Testis (tissue), 2 donors: ENCODE measurements at regions not wholly inside any gene's neighbourhood (a gene's known extent, or its start where the extent isn't known, plus 50 kb on each side); places are given as distances from the start of the nearest gene placed in this dataset.

Source experiments
- DNase-seq: peaks from one replicate; pipeline ENCODE4 v3.0.0-alpha.2; 2019
- H3K27ac ChIP-seq, 2 donors: fragments of 200-600 bp; sonication (generic); one replicate each; pipeline ENCODE4 v1.5.1; 2019
- H3K27me3 ChIP-seq: fragments of 200-600 bp; sonication (generic); one replicate; pipeline ENCODE4 v1.5.1; 2019
- H3K36me3 ChIP-seq: fragments of 200-600 bp; sonication (generic); one replicate; pipeline ENCODE4 v1.5.1; 2017; ENCODE audit warnings: low read depth; ENCODE audit errors: missing control alignments
- H3K4me1 ChIP-seq: fragments of 200-600 bp; sonication (generic); one replicate; pipeline ENCODE4 v1.5.1; 2019
- H3K4me3 ChIP-seq, 2 donors: fragments of 200-600 bp; sonication (generic); one replicate each; pipeline ENCODE4 v1.5.1; 2017 to 2019
- H3K9me3 ChIP-seq: fragments of 200-600 bp; sonication (generic); one replicate; pipeline ENCODE4 v1.5.1; 2017
- POLR2A ChIP-seq: fragments of 450-650 bp; IDR thresholded peaks from one replicate; pipeline ENCODE4 v1.6.1; 2017; ENCODE audit warnings: antibody characterized with exemption, mild to moderate bottlenecking, moderate library complexity
- WGBS, 2 donors: methylation state at CpG; one replicate each; pipeline ENCODE4 v1.1.5; 2018; 5-methylcytosine and 5-hydroxymethylcytosine counted together
- intact Hi-C: fragments of 100-400 bp; cut with DNase I; formaldehyde crosslinking; loops from one replicate; pipeline ENCODE4 v1.15.1; 2023; ENCODE audit warnings: low total_unique reads
- TF ChIP-seq, protein P1 (sequence below), 3 experiments: fragments of 450-650 bp in 2 of 3; fragments of 200-600 bp in 1 of 3; sonication (generic) in 1 of 3; IDR thresholded peaks; one replicate each; pipeline ENCODE4 v1.5.1; 2016 to 2019; ENCODE audit warnings: antibody characterized with exemption in 3 of 3, mild to moderate bottlenecking in 2 of 3, moderate library complexity in 1 of 3

DNA sequence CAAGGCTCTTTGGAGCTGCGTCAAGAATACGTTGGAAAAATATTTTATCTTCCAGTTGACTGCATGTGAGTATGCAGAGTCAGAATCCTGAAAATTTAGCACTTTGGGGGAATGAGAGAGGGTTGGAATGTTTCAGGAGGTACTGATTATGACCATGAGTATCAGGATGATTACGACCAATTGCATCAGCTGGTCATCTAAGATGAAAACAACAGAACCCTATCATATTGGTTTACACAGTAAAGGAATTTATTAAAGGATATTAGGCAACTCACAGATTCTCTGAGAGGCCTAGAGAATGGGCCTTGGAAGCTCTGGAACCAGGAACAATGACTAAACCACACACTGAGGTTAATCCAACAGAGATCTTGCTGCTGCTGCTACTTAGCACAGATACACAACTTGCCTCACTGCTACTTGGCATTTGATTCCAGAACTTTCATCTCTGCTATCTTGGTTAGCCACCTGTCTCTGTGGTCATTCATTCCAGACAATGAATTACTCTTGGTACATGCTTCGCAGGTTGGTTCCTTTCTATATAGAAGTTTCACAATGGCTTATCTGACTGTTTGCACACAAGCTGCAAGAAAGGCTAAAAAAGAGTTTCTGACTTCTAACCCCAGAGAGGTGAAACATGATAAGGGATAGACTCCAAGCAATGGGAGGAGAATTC is 68.0 kb upstream of the CTTNBP2 start:
- Histone ChIP-seq H3K27ac (no peak overlapping the region), H3K27me3 (no peaks in the 10 kb centered on the region), H3K9me3 (no peaks in the 10 kb centered on the region), H3K4me1 (no peaks in the 10 kb centered on the region), H3K36me3 (no peaks in the 10 kb centered on the region), H3K4me3 (no peak overlapping the region)
- DNase-seq = no peak
- WGBS, 2 donors = 91 to 94% methylated on average over 4 of the region's 4 CpGs
- intact Hi-C loops = no loop called here
- TF ChIP-seq, protein P1, sequence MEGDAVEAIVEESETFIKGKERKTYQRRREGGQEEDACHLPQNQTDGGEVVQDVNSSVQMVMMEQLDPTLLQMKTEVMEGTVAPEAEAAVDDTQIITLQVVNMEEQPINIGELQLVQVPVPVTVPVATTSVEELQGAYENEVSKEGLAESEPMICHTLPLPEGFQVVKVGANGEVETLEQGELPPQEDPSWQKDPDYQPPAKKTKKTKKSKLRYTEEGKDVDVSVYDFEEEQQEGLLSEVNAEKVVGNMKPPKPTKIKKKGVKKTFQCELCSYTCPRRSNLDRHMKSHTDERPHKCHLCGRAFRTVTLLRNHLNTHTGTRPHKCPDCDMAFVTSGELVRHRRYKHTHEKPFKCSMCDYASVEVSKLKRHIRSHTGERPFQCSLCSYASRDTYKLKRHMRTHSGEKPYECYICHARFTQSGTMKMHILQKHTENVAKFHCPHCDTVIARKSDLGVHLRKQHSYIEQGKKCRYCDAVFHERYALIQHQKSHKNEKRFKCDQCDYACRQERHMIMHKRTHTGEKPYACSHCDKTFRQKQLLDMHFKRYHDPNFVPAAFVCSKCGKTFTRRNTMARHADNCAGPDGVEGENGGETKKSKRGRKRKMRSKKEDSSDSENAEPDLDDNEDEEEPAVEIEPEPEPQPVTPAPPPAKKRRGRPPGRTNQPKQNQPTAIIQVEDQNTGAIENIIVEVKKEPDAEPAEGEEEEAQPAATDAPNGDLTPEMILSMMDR (IDR thresholded peaks at IDR 0.05) = no peak
- TF ChIP-seq POLR2A = no peak

DNA sequence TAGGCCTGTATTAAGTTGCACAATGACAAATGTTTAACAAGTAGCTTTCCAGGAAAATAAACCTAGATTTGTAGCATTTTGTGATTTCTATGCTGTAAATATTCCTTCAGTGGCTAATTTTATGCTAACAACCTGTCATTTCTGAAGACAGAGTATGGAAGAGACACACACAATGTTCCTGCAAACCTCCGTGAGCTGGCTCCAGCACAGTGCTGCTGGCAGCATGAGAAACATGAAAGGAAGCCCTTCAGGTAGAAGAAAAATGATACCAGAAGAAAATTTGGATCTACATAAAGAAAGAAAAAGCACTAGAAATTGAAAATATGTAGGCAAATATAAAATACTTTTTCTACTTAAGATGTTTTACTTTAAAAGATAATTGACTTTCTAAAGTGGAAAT is 69.5 kb upstream of the CTTNBP2 start:
- no peaks in the 10 kb centered on the region for H3K27me3 ChIP-seq
- no peak overlapping the region for H3K27ac ChIP-seq
- H3K9me3 ChIP-seq = no peaks in the 10 kb centered on the region
- no peak for DNase-seq
- no peaks in the 10 kb centered on the region for H3K36me3 ChIP-seq
- intact Hi-C loops = no loop called here
- H3K4me1 ChIP-seq = no peaks in the 10 kb centered on the region
- WGBS, 2 donors = 86 to 91% methylated on average over 1 of the region's 1 CpG
- no peak overlapping the region for H3K4me3 ChIP-seq
- TF ChIP-seq, protein P1 (IDR thresholded peaks at IDR 0.05) = no peak
- no peak for TF ChIP-seq POLR2A

DNA sequence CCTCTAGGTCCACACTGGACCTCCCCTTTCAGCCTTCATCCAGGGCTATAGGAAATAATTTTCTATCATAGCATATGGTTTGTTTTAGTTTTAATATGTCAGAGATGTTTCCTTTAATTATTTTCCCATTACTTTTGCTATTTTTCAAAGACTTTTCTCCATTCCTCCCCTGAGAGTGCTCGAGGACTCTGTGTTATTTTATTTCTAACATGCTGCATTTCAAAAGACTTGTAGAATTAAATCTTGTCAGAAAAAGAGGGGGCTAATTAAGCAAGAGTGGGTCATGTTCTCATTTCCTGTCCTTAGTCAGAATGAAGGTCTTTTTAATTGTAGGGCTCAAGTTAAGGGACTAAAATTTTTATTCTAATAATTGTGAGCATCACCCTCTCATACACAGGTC is 71.6 kb upstream of the CTTNBP2 start:
- Histone ChIP-seq H3K36me3 (no peaks in the 10 kb centered on the region), H3K9me3 (no peaks in the 10 kb centered on the region), H3K27me3 (no peaks in the 10 kb centered on the region), H3K27ac (no peak overlapping the region), H3K4me3 (no peak overlapping the region), H3K4me1 (no peaks in the 10 kb centered on the region)
- intact Hi-C loops = no loop called here
- TF ChIP-seq, protein P1 (IDR thresholded peaks at IDR 0.05) = no peak
- TF ChIP-seq POLR2A = no peak
- no peak for DNase-seq
- WGBS, 2 donors = 52 to 69% methylated on average over 1 of the region's 1 CpG

DNA sequence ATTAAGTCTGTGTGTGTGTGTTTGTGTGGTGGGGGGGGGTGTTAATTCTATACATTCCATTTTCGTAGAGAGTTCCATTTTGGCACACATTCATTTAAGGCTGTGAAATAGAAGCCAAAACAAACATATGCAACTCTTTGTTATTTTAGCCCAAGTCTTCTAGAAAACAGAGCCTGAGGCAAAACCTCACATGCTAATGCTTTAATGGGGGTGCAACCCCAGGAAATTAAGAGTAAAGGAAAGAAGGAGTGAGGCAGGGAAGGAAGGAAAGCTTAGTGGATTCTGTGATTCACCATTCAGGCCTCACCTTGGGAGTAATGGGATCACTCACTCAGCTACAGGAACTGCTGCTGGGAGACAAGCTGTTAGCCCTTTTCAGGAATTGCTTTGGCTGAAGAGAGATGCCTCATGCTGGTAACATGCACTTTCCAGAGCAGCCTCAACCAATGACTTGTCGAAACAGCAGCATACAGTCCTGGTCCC is 73.0 kb upstream of the CTTNBP2 start:
- WGBS, 2 donors = 76 to 90% methylated on average over 2 of the region's 2 CpGs
- DNase-seq = no peak
- no peak for TF ChIP-seq POLR2A
- TF ChIP-seq, protein P1 (IDR thresholded peaks at IDR 0.05) = no peak

DNA sequence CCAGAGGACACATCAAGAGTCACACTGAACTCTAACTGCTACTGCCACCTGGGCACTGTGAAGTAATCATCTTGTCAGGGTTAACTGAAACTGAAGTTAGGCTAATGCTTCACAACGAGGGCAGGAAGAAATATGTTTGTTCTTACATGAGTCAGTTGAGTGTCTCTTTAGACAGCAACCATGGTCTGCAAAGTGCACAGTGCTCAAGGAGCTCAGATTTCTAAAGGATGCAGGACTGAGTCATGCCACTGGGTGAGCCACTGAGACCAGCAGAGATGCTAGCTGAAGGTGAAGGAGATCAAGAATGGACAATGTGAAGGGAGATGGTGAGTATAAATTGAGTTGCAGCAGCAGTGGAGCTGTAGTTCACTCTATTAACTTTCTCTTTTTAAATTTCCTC is 76.0 kb upstream of the CTTNBP2 start:
- Histone ChIP-seq H3K9me3 (no peaks in the 10 kb centered on the region), H3K27me3 (no peaks in the 10 kb centered on the region), H3K36me3 (no peaks in the 10 kb centered on the region), H3K4me3 (no peak overlapping the region), H3K27ac (no peak overlapping the region), H3K4me1 (no peaks in the 10 kb centered on the region)
- TF ChIP-seq, protein P1 (IDR thresholded peaks at IDR 0.05) = no peak
- TF ChIP-seq POLR2A = no peak
- intact Hi-C loops = no loop called here
- DNase-seq = no peak
- WGBS, 2 donors = 56 to 70% methylated on average over 1 of the region's 1 CpG

More for the DNA sequence above, 73.0 kb upstream of the CTTNBP2 start:
- Histone ChIP-seq H3K27ac (no peak overlapping the region), H3K4me3 (no peak overlapping the region), H3K36me3 (no peaks in the 10 kb centered on the region), H3K27me3 (no peaks in the 10 kb centered on the region), H3K4me1 (no peaks in the 10 kb centered on the region), H3K9me3 (no peaks in the 10 kb centered on the region)
- intact Hi-C loops = no loop called here
